ENCODE measurements at regions not wholly inside any gene's neighbourhood (a gene's known extent, or its start where the extent isn't known, plus 50 kb on each side); places are given as distances from the start of the nearest gene placed in this dataset.

DNA sequence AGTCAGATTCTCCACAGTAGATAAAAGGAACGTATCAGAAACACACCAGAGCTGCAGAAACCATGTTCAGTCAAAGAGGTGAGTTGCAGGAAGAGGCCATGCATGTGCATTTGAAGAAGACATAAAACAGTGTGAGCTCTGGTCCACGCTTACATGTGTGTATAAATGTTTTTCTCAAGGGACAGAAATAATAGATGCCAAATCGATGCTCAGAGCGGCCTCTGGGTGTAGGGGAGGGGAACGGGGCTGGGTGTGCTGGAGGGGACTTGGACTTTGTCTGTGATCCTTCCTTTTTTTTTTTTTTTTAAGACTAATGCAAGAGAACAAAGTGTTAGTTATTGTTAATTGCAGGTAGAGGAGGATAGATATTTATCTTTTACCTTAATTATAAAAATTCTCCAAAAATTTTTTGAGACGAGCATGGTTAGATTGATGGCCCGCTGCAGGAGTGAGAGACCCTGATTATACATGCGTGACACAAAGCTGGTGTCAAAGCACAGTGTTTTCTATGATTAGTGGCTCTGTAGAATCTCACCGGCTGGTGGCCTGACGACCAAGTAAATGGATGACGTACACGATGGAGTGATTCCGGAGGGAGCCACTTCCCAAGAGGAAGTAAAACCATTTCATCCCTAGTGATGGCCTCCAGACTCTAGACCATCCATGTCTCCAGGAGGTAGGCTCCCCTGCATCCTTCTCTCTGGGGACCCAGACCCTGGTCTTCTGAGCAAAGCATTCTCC lies 240.2 kb downstream of the ENGASE start:
- no peaks in the 10 kb centered on the region for H3K36me3 ChIP-seq (ENCODE audit: control insufficient read depth, insufficient read depth, low read length)
- no peak overlapping the region for H3K4me3 ChIP-seq (ENCODE audit: low read depth in 2 of 2, low read length in 2 of 2)
- ChIA-PET POLR2A (no interaction called here), CTCF (no interaction called here)
- H3K27me3 ChIP-seq (ENCODE audit: control insufficient read depth, insufficient read depth, low read length): peaks cover 34% of the 10 kb centered on the region
- TF ChIP-seq TCF7L2 (IDR thresholded peaks at IDR 0.05; ENCODE audit: low read depth, low read length) (no peak), REST (IDR thresholded peaks at IDR 0.05; ENCODE audit: insufficient read depth in 1 of 2, low read depth in 2 of 2, low read length in 1 of 2) (no peak), POLR2AphosphoS5 (IDR thresholded peaks at IDR 0.05; ENCODE audit: low read depth, low read length) (no peak), CTCF (IDR thresholded peaks at IDR 0.05) (no peak), SIN3A (IDR thresholded peaks at IDR 0.05; ENCODE audit: borderline replicate concordance, insufficient read depth, low read depth, low read length) (no peak)
- no peaks in the 10 kb centered on the region for H3K9me3 ChIP-seq (ENCODE audit: control insufficient read depth, insufficient read depth, low read depth, low read length)
- no peak for DNase-seq (ENCODE audit: low read depth, low spot score)
- no peaks in the 10 kb centered on the region for H3K4me1 ChIP-seq (ENCODE audit: control insufficient read depth, insufficient read depth, low read length)
- no peak overlapping the region for H3K27ac ChIP-seq (ENCODE audit: low read length)
- no TSS peak for BruUV-seq (replicated peaks)
- ATAC-seq: no peak
- in situ Hi-C loops (cut with HindIII; ENCODE audit: low pct_unique_long_range_greater_than_20kb, low sequenced_read_pairs) (no loop called here), intact Hi-C loops (cut with micrococcal nuclease; ENCODE audit: unreplicated experiment) (no loop called here)

DNA sequence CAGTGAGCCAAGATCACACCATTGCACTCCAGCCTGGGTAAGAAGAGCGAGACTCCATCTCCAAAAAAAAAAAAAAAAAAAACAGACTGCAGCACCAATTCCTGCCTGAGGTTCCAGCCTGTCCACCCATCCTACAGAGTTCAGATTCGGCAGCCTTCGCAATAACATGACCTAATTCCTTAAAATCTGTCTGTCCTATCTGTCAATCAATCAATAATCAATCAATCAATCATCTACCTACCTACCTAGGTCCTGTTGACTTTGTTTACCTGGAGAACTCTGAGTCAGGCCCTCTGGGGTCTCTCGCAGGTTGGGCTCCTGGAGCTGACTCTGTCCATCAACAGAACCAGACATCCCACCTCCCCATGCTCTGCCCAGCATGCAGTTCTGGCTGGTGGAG lies 236.7 kb downstream of the ENGASE start:
- Histone ChIP-seq H3K4me1 (ENCODE audit: control insufficient read depth, insufficient read depth, low read length) (no peaks in the 10 kb centered on the region), H3K27ac (ENCODE audit: low read length) (no peak overlapping the region), H3K27me3 (ENCODE audit: control insufficient read depth, insufficient read depth, low read length) (peaks cover 15% of the 10 kb centered on the region; the same call in 1 of the 2 replicates), H3K4me3 (ENCODE audit: low read depth in 2 of 2, low read length in 2 of 2) (no peak overlapping the region), H3K9me3 (ENCODE audit: control insufficient read depth, insufficient read depth, low read depth, low read length) (no peaks in the 10 kb centered on the region), H3K36me3 (ENCODE audit: control insufficient read depth, insufficient read depth, low read length) (no peaks in the 10 kb centered on the region)
- intact Hi-C loops (cut with micrococcal nuclease; ENCODE audit: unreplicated experiment): no loop called here
- POLR2A ChIA-PET: no interaction called here
- BruUV-seq (replicated peaks): no TSS peak
- TF ChIP-seq POLR2AphosphoS5 (IDR thresholded peaks at IDR 0.05; ENCODE audit: low read depth, low read length) (no peak), CTCF (IDR thresholded peaks at IDR 0.05) (no peak), REST (IDR thresholded peaks at IDR 0.05; ENCODE audit: insufficient read depth in 1 of 2, low read depth in 2 of 2, low read length in 1 of 2) (no peak), SIN3A (IDR thresholded peaks at IDR 0.05; ENCODE audit: borderline replicate concordance, insufficient read depth, low read depth, low read length) (no peak), TCF7L2 (IDR thresholded peaks at IDR 0.05; ENCODE audit: low read depth, low read length) (no peak)
- CTCF ChIA-PET: no interaction called here
- DNase-seq (ENCODE audit: low read depth, low spot score) (no peak), ATAC-seq (no peak)
- in situ Hi-C loops (cut with HindIII; ENCODE audit: low pct_unique_long_range_greater_than_20kb, low sequenced_read_pairs): no loop called here
